ENCODE measurements at regions not wholly inside any gene's neighbourhood (a gene's known extent, or its start where the extent isn't known, plus 50 kb on each side); places are given as distances from the start of the nearest gene placed in this dataset.

DNA sequence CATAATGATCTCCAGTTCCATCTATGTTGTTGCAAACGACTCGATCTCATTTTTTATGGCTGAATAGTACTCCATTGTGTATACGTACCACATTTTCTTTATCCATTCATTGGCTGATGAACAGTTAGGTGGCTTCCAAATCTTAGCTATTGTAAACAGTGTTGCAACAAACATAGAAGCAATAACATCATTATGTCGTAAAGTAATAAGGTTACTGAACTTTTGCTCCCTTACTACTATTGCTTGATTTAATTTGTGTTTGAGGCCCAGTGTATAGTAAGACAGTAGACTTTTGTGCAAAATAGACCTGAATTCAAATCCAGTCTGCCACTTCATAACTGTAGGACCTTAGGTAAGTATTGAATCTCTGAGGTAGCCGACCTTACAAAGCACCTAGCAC lies 200.1 kb upstream of the CELF2 start:
- H3K36me3 Mint-ChIP-seq: no peaks in the 10 kb centered on the region
- H3K9me3 ChIP-seq (ENCODE audit: low read depth): no peaks in the 10 kb centered on the region
- no peaks in the 10 kb centered on the region for H3K27me3 ChIP-seq
- H3F3A ChIP-seq (ENCODE audit: low read depth): no peaks in the 10 kb centered on the region
- TF ChIP-seq, protein P1, sequence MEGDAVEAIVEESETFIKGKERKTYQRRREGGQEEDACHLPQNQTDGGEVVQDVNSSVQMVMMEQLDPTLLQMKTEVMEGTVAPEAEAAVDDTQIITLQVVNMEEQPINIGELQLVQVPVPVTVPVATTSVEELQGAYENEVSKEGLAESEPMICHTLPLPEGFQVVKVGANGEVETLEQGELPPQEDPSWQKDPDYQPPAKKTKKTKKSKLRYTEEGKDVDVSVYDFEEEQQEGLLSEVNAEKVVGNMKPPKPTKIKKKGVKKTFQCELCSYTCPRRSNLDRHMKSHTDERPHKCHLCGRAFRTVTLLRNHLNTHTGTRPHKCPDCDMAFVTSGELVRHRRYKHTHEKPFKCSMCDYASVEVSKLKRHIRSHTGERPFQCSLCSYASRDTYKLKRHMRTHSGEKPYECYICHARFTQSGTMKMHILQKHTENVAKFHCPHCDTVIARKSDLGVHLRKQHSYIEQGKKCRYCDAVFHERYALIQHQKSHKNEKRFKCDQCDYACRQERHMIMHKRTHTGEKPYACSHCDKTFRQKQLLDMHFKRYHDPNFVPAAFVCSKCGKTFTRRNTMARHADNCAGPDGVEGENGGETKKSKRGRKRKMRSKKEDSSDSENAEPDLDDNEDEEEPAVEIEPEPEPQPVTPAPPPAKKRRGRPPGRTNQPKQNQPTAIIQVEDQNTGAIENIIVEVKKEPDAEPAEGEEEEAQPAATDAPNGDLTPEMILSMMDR (IDR thresholded peaks at IDR 0.05): no peak
- TF ChIP-seq EZH2phosphoT487 (IDR thresholded peaks at IDR 0.05): no peak
- TF ChIP-seq EZH2 (IDR thresholded peaks at IDR 0.05): no peak
- H2AFZ ChIP-seq (replicated peaks): no peak overlapping the region
- no peaks in the 10 kb centered on the region for H3K4me1 Mint-ChIP-seq
- H3K9ac ChIP-seq: no peak overlapping the region
- H3K4me1 ChIP-seq: no peaks in the 10 kb centered on the region
- no peak overlapping the region for H3K4me3 ChIP-seq
- no peaks in the 10 kb centered on the region for H3K79me2 ChIP-seq (ENCODE audit: low read depth)
- no peak overlapping the region for H3K4me3 Mint-ChIP-seq
- no peak overlapping the region for H3K27ac Mint-ChIP-seq
- H3K4me2 ChIP-seq: no peak overlapping the region
- DNase-seq (ENCODE audit: low spot score): no peak
- H4K20me1 ChIP-seq (ENCODE audit: low read depth): no peaks in the 10 kb centered on the region
- no peak overlapping the region for H3K27ac ChIP-seq
- H3K27me3 Mint-ChIP-seq (ENCODE audit: insufficient read depth, low read depth): peaks cover 5% of the 10 kb centered on the region
- H3K36me3 ChIP-seq: no peaks in the 10 kb centered on the region
- H3K9me3 Mint-ChIP-seq: peaks cover 13% of the 10 kb centered on the region

DNA sequence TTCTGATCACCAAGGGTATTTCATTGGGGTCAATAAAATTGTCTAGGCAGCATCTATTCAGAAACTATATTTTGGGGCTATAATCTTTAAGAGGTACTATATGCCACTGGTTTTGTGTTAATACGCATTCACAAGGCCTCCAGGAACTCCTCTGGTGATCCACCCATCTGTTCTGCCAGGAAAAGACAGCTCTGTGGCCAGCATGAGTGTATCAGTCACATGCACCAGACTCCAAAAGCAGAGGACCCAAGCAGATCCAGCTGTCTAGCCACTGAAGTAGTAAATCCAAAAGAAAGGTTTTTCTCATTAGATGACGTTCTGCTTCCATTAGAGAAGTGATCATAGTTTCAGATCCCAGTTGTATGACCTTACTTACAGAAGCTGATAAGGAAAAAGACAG lies 199.6 kb upstream of the CELF2 start:
- Histone ChIP-seq H4K20me1 (ENCODE audit: low read depth) (no peaks in the 10 kb centered on the region), H3K9ac (no peak overlapping the region), H3F3A (ENCODE audit: low read depth) (no peaks in the 10 kb centered on the region), H3K4me1 (no peaks in the 10 kb centered on the region), H3K9me3 (ENCODE audit: low read depth) (no peaks in the 10 kb centered on the region), H3K36me3 (no peaks in the 10 kb centered on the region), H3K4me3 (no peak overlapping the region), H3K4me2 (no peak overlapping the region), H3K27me3 (no peaks in the 10 kb centered on the region), H3K79me2 (ENCODE audit: low read depth) (no peaks in the 10 kb centered on the region), H2AFZ (replicated peaks) (no peak overlapping the region), H3K27ac (no peak overlapping the region)
- no peak for TF ChIP-seq EZH2phosphoT487 (IDR thresholded peaks at IDR 0.05)
- TF ChIP-seq, protein P1 (IDR thresholded peaks at IDR 0.05): no peak
- no peak for TF ChIP-seq EZH2 (IDR thresholded peaks at IDR 0.05)
- Mint-ChIP-seq H3K27me3 (ENCODE audit: insufficient read depth, low read depth) (peaks cover 4% of the 10 kb centered on the region), H3K36me3 (no peaks in the 10 kb centered on the region), H3K4me3 (no peak overlapping the region), H3K9me3 (peaks cover 11% of the 10 kb centered on the region), H3K4me1 (no peaks in the 10 kb centered on the region), H3K27ac (no peak overlapping the region)
- no peak for DNase-seq (ENCODE audit: low spot score)

DNA sequence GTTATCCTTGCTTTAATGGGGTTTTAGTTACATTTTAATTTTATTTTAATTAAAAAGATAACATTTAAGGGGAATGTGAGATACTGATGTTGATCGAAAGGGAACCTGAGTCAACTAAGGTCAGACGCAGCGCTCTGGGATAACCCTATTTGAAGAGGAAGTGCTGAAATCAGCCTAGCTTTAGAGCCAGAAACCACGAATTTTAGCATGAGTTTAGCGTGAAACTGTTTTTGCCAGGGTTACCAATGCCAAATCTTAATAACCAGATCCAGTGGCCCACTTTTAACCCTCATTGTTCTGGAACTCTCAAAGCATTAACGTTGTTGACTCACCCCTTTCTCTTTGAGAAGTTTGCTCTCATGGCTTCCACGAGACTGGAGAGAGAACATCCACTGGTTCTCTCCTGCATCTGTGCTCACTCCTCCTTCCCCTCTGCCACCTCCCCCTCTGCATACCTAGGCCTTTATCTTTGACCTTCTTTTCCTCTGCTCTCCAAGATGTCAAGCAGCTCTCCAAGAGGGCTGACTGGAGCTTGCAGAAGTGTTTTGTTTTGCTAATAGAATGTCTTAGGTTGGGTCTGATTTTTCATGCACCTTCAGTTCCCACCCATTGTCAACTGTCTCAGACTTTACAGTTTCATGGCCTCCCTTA lies 198.3 kb upstream of the CELF2 start:
- no peak for TF ChIP-seq EZH2phosphoT487 (IDR thresholded peaks at IDR 0.05)
- TF ChIP-seq EZH2 (IDR thresholded peaks at IDR 0.05): no peak
- TF ChIP-seq, protein P1 (IDR thresholded peaks at IDR 0.05): no peak
- Histone ChIP-seq H2AFZ (replicated peaks) (no peak overlapping the region), H3F3A (ENCODE audit: low read depth) (no peaks in the 10 kb centered on the region), H3K27me3 (no peaks in the 10 kb centered on the region), H3K9me3 (ENCODE audit: low read depth) (no peaks in the 10 kb centered on the region), H3K27ac (no peak overlapping the region), H3K9ac (no peak overlapping the region), H3K4me3 (no peak overlapping the region), H3K4me1 (no peaks in the 10 kb centered on the region), H3K4me2 (no peak overlapping the region), H3K36me3 (no peaks in the 10 kb centered on the region), H3K79me2 (ENCODE audit: low read depth) (no peaks in the 10 kb centered on the region), H4K20me1 (ENCODE audit: low read depth) (no peaks in the 10 kb centered on the region)
- Mint-ChIP-seq H3K4me3 (no peak overlapping the region), H3K27me3 (ENCODE audit: insufficient read depth, low read depth) (peaks cover 2% of the 10 kb centered on the region), H3K36me3 (no peaks in the 10 kb centered on the region), H3K9me3 (peaks cover 10% of the 10 kb centered on the region), H3K4me1 (no peaks in the 10 kb centered on the region), H3K27ac (no peak overlapping the region)
- DNase-seq (ENCODE audit: low spot score): no peak

Measured in neural progenitor cell (in vitro differentiated cells).